Nephron progenitor cell (in vitro differentiated cells): ENCODE measurements at regions not wholly inside any gene's neighbourhood (a gene's known extent, or its start where the extent isn't known, plus 50 kb on each side); places are given as distances from the start of the nearest gene placed in this dataset.
"Not testable (repeated sequence)": the region's sequence is repeated elsewhere in the genome, so short reads cannot be mapped to it uniquely, and the experiment has no call there.

Experiments
- DNase-seq: peaks from one replicate; pipeline ENCODE4 v3.0.0; 2021
- H3K27ac Mint-ChIP-seq: 2 replicates; pipeline ENCODE4 v1.8.0; 2021; ENCODE audit warnings: mild to moderate bottlenecking, moderate library complexity, mixed read lengths
- H3K27me3 Mint-ChIP-seq: 2 replicates; pipeline ENCODE4 v1.8.0; 2021; ENCODE audit warnings: mild to moderate bottlenecking, low read depth, mixed read lengths; ENCODE audit not compliant: poor library complexity
- H3K36me3 Mint-ChIP-seq: 2 replicates; pipeline ENCODE4 v1.8.0; 2021; ENCODE audit warnings: low read depth, mixed read lengths
- H3K4me1 Mint-ChIP-seq: 2 replicates; pipeline ENCODE4 v1.8.0; 2021; ENCODE audit warnings: mixed read lengths
- H3K4me3 Mint-ChIP-seq: 2 replicates; pipeline ENCODE4 v1.8.0; 2021; ENCODE audit warnings: mild to moderate bottlenecking, moderate library complexity, mixed read lengths
- H3K9me3 Mint-ChIP-seq: 2 replicates; pipeline ENCODE4 v1.8.0; 2021; ENCODE audit warnings: mild to moderate bottlenecking, moderate library complexity, mixed read lengths
- TF ChIP-seq, protein P1 (sequence below): fragments of 200-600 bp; sonication (generic); IDR thresholded peaks from 2 replicates; pipeline ENCODE4 v1.5.0; 2021; ENCODE audit warnings: antibody characterized with exemption

GRCh38 chr2:128594953-128595677 is 276.4 kb upstream of the HS6ST1 start:
- peaks cover 27% of the 10 kb centered on the region for H3K4me1 Mint-ChIP-seq
- H3K27me3 Mint-ChIP-seq: peaks cover 14% of the 10 kb centered on the region
- H3K4me3 Mint-ChIP-seq: no peak overlapping the region
- no peak for DNase-seq
- H3K9me3 Mint-ChIP-seq: no peaks in the 10 kb centered on the region
- H3K27ac Mint-ChIP-seq: no peak overlapping the region
- no peaks in the 10 kb centered on the region for H3K36me3 Mint-ChIP-seq
- TF ChIP-seq, protein P1, sequence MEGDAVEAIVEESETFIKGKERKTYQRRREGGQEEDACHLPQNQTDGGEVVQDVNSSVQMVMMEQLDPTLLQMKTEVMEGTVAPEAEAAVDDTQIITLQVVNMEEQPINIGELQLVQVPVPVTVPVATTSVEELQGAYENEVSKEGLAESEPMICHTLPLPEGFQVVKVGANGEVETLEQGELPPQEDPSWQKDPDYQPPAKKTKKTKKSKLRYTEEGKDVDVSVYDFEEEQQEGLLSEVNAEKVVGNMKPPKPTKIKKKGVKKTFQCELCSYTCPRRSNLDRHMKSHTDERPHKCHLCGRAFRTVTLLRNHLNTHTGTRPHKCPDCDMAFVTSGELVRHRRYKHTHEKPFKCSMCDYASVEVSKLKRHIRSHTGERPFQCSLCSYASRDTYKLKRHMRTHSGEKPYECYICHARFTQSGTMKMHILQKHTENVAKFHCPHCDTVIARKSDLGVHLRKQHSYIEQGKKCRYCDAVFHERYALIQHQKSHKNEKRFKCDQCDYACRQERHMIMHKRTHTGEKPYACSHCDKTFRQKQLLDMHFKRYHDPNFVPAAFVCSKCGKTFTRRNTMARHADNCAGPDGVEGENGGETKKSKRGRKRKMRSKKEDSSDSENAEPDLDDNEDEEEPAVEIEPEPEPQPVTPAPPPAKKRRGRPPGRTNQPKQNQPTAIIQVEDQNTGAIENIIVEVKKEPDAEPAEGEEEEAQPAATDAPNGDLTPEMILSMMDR: no peak

DNA sequence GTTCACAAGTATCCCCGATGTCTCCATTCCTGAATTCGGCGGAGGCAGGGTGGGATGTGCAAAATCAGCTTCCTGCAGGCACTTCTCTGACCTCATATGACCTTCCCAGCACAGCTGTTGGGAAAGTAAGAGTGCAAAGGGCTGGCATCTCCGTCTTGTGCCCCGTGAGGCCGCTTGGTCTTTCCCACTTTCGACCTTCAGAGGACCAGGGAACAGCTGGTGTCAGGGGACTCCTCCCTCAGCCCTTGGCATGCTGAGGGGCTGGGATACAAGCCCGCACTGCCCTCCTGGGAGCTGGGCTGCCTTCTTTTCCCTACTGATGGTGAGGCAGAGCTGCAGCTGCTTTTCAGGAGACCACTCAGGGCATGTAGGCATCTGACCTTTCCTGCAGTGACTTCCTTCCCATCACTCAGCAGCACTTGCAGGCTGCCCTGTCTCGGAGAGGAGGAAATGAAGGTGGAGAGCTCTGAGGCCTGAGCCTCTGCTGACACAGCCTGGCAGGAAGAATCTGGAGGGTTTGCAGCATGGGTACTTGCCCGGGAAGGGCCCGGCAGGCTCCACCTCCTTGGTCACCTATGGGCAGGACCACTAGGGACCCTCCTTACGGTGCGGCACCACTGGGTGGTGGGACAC is 277.2 kb upstream of the HS6ST1 start:
- H3K36me3 Mint-ChIP-seq: no peaks in the 10 kb centered on the region
- peaks cover 10% of the 10 kb centered on the region for H3K27me3 Mint-ChIP-seq
- H3K27ac Mint-ChIP-seq: no peak overlapping the region
- TF ChIP-seq, protein P1: no peak
- H3K9me3 Mint-ChIP-seq: no peaks in the 10 kb centered on the region
- no peak for DNase-seq
- H3K4me3 Mint-ChIP-seq: no peak overlapping the region
- H3K4me1 Mint-ChIP-seq: peaks cover 27% of the 10 kb centered on the region

DNA sequence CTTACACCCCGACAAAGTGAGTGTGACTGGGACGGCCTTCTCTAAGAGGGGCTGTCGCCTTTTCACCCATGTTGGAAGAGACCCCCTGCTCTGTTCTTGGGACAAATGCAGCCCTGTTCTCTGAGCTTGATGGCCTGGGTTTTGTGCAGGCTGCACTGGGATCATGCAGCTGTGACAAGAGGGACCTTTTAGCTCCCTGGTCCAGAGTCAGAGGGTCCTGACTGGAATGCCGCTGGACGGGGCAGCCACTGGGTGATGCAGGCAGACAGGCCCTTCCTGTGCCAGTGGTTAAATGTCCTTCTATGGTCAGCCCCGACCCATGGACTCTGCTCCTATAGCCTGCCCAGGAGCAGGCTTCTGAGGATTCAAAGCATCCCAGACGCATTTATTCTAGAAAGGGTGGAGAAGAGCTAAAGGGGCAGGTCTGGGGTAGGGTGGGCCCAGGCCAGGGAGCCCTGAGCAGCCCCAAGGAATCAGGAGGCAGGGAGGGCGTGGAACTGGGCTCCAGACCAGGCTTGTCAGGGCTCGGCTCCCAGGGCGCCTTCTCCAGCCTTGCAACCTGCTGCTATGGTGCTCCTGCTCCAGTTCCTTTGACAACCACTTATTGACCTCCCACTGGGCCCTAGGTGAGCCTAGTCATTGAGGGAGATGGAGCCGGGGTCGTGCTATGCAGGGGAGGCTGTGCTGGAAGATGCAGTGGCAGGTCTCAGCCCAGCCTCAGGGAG is 277.9 kb upstream of the HS6ST1 start:
- TF ChIP-seq, protein P1: no peak
- H3K9me3 Mint-ChIP-seq: no peaks in the 10 kb centered on the region
- H3K27ac Mint-ChIP-seq: no peak overlapping the region
- no peak overlapping the region for H3K4me3 Mint-ChIP-seq
- no peak for DNase-seq
- H3K4me1 Mint-ChIP-seq: peaks cover 27% of the 10 kb centered on the region
- no peaks in the 10 kb centered on the region for H3K36me3 Mint-ChIP-seq
- H3K27me3 Mint-ChIP-seq: peaks cover 10% of the 10 kb centered on the region

DNA sequence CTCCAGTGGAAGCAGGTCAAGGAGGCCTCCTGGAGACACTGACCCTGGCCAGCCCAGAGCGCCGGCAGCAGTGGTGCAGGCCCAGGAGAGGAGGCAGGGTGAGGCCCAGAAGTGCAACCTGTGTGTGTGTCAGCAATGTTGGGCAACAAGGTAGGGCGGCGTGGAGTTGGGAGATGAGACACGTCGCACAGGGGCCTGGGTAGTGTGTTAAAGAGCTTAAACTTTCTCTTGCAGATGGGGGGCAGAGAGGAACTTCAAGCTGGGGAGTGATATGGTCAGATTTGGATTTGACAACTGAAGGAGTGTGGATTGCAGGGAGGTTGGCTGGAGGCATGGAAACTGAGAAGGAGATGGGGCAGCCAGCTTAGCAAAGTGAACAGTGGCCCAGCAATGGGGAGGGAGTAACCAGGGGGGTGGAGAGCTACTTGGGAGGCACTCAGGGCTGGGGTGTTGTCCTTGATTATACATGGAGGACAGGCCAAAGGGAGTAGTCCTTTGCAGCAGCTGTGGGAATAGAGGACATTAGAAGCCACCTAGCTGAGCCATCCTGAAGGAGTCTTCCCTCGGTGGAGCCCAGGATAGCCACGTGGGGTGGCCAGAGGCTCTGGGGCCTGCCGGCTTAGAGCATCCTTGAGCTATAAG is 278.6 kb upstream of the HS6ST1 start:
- TF ChIP-seq, protein P1: no peak
- H3K9me3 Mint-ChIP-seq: no peaks in the 10 kb centered on the region
- no peak overlapping the region for H3K27ac Mint-ChIP-seq
- DNase-seq: no peak
- no peaks in the 10 kb centered on the region for H3K36me3 Mint-ChIP-seq
- H3K27me3 Mint-ChIP-seq: peaks cover 10% of the 10 kb centered on the region
- H3K4me1 Mint-ChIP-seq: peaks cover 27% of the 10 kb centered on the region
- no peak overlapping the region for H3K4me3 Mint-ChIP-seq

DNA sequence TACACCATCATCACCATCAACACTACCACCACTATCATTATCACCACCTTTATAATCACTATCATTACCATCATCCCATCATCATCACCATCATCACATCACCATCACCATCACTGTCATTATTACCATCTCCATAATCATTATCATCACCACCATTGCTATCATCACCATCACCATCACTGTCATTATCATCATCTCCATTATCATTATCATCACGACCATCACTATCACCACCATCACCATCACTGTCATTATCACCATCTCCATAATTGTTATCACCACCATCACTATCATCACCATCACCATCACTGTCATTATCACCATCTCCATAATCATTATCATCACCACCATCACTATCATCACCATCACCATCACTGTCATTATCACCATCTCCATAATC is 279.6 kb upstream of the HS6ST1 start:
- H3K27me3 Mint-ChIP-seq, H3K9me3 Mint-ChIP-seq, H3K4me3 Mint-ChIP-seq, H3K36me3 Mint-ChIP-seq, H3K27ac Mint-ChIP-seq, DNase-seq: not testable (repeated sequence)
- peaks cover 19% of the 10 kb centered on the region for H3K4me1 Mint-ChIP-seq

DNA sequence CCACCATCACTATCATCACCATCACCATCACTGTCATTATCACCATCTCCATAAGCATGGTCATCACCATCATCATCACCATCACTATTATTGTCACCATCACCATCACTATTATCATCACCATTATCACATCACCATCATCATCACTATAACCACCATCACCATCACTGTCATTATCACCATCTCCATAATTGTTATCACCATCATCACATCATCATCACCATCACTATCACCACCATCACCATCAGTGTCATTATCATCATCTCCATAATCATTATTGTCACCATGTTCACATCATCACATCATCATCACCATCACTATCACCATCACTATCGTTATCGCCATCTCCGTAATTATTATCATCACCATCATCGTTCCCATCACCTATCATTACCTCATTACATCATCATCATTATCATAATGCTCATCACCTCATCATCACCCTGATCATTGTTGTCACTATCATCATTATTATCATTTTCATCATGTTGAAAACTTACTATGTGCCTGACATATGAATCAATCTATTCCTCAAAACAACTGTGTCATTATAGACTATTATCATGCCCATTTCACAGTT is 280.3 kb upstream of the HS6ST1 start:
- no peak overlapping the region for H3K4me3 Mint-ChIP-seq
- peaks cover 14% of the 10 kb centered on the region for H3K4me1 Mint-ChIP-seq
- H3K9me3 Mint-ChIP-seq: no peaks in the 10 kb centered on the region
- no peaks in the 10 kb centered on the region for H3K36me3 Mint-ChIP-seq
- TF ChIP-seq, protein P1: no peak
- no peak overlapping the region for H3K27ac Mint-ChIP-seq
- peaks cover 7% of the 10 kb centered on the region for H3K27me3 Mint-ChIP-seq
- no peak for DNase-seq
